ENCODE measurements at regions not wholly inside any gene's neighbourhood (a gene's known extent, or its start where the extent isn't known, plus 50 kb on each side); places are given as distances from the start of the nearest gene placed in this dataset.

- Histone ChIP-seq H2BK20ac (ENCODE audit: low read depth, low read length, poor library complexity, severe bottlenecking) (no peak overlapping the region), H3K27me3 (ENCODE audit: insufficient read depth, low read length) (no peaks in the 10 kb centered on the region), H3K4me2 (ENCODE audit: insufficient read depth, insufficient read length, low read length) (no peak overlapping the region), H3K4ac (ENCODE audit: low read depth, low read length) (no peak overlapping the region), H3K23ac (ENCODE audit: insufficient read length, low read depth, low read length) (no peak overlapping the region), H3K4me1 (ENCODE audit: insufficient read depth, low read length) (no peaks in the 10 kb centered on the region), H3K56ac (ENCODE audit: insufficient read length, low read depth, low read length) (no peak overlapping the region), H3K14ac (ENCODE audit: insufficient read depth, low read length) (no peak overlapping the region; the same call in 1 of the 2 replicates), H2BK5ac (ENCODE audit: insufficient read length, low read length) (no peak overlapping the region), H4K5ac (ENCODE audit: insufficient read length, low read depth, low read length) (no peak overlapping the region), H3K79me1 (ENCODE audit: insufficient read depth, low read depth, low read length, poor library complexity, severe bottlenecking) (no peaks in the 10 kb centered on the region), H2BK15ac (ENCODE audit: low read depth, low read length) (no peak overlapping the region), H3K18ac (ENCODE audit: insufficient read length, low read depth, low read length) (no peak overlapping the region), H4K20me1 (ENCODE audit: control insufficient read depth, insufficient read depth, insufficient read length) (no peaks in the 10 kb centered on the region), H3T11ph (ENCODE audit: low read length) (no peak overlapping the region), H2AFZ (ENCODE audit: low read length) (no peak overlapping the region), H4K91ac (ENCODE audit: insufficient read length, low read depth, low read length) (no peak overlapping the region), H2BK120ac (ENCODE audit: low read depth, low read length, poor library complexity, severe bottlenecking) (no peak overlapping the region), H2BK12ac (ENCODE audit: insufficient read length, low read depth, low read length) (no peak overlapping the region), H3K9ac (ENCODE audit: extremely low read depth, insufficient read length, low read length) (no peak overlapping the region), H2AK5ac (ENCODE audit: insufficient read length, low read length) (no peak overlapping the region), H3K79me2 (ENCODE audit: insufficient read depth, low read length) (no peaks in the 10 kb centered on the region), H3K27ac (ENCODE audit: insufficient read length, low read depth, low read length) (no peak overlapping the region), H3K9me3 (ENCODE audit: control insufficient read depth, low read depth, low read length) (no peaks in the 10 kb centered on the region), H3K23me2 (ENCODE audit: insufficient read length, low read depth, low read length, poor library complexity, severe bottlenecking) (no peaks in the 10 kb centered on the region), H4K8ac (replicated peaks; ENCODE audit: insufficient read length, low read depth, low read length) (no peak overlapping the region)
- H3K4me1 Mint-ChIP-seq = no peaks in the 10 kb centered on the region
- no peaks in the 10 kb centered on the region; a peak in 1 of 5 replicates for H3K9me3 Mint-ChIP-seq
- H3K36me3 Mint-ChIP-seq (ENCODE audit: insufficient read depth in 1 of 3, low read depth in 3 of 3) = no peaks in the 10 kb centered on the region
- H3K4me3 Mint-ChIP-seq = no peak overlapping the region
- no peaks in the 10 kb centered on the region for H3K27me3 Mint-ChIP-seq (ENCODE audit: low read depth)
- no peak overlapping the region for H3K27ac Mint-ChIP-seq
- TF ChIP-seq CTCF (conservative IDR thresholded peaks at IDR 0.05) = no peak
- no CpG with 5 or more reads among the region's 2 CpGs for WGBS (ENCODE audit: extremely low coverage, insufficient read length, low lambda C conversion rate)
- DNase-seq = no peak
These were observed 136.5 kb upstream of the SERPINE2 start for GRCh38 chr2:224175538-224175937.

Data from H9 (cell line).